Heart left ventricle (tissue), 16 donors: ENCODE measurements at regions not wholly inside any gene's neighbourhood (a gene's known extent, or its start where the extent isn't known, plus 50 kb on each side); places are given as distances from the start of the nearest gene placed in this dataset.

Experiments used
- ATAC-seq, 4 donors: fragments of 200-7000 bp; cut with Tn5 transposase; one replicate each; pipeline ENCODE4 v1.9.1; 2020 to 2022; ENCODE audit warnings: moderate library complexity in 4 of 4, mild to moderate bottlenecking in 3 of 4, moderate number of reproducible peaks in 1 of 4
- DNase-seq, 5 donors: peaks; one replicate each; pipeline ENCODE4 v3.0.0-alpha.2; 2020
- H3K27ac ChIP-seq, 12 donors: fragments of 200-600 bp; sonication (generic) in 4 of 12; one replicate each; pipeline versions ENCODE4 v1.5.0 to v1.8.0; 2016 to 2022; ENCODE audit warnings: mild to moderate bottlenecking in 2 of 12
- H3K27me3 ChIP-seq, 9 donors: fragments of 200-600 bp; sonication (generic) in 2 of 9; one replicate each; pipeline versions ENCODE4 v1.5.1 to v1.8.0; 2016 to 2022; ENCODE audit warnings: mild to moderate bottlenecking in 3 of 9
- H3K36me3 ChIP-seq, 9 donors: fragments of 200-600 bp; sonication (generic) in 2 of 9; one replicate each; pipeline versions ENCODE4 v1.5.0 to v1.8.0; 2018 to 2022; ENCODE audit warnings: mild to moderate bottlenecking in 2 of 9
- H3K4me1 ChIP-seq, 12 donors: fragments of 200-600 bp; sonication (generic) in 4 of 12; one replicate each; pipeline versions ENCODE4 v1.5.0 to v1.8.0; 2016 to 2022; ENCODE audit warnings: mild to moderate bottlenecking in 3 of 12
- H3K4me3 ChIP-seq, 12 donors: fragments of 200-600 bp; sonication (generic) in 4 of 12; one replicate each; pipeline versions ENCODE4 v1.5.0 to v1.8.0; 2017 to 2022; ENCODE audit warnings: mild to moderate bottlenecking in 9 of 12, moderate library complexity in 4 of 12
- H3K9me3 ChIP-seq, 12 donors: fragments of 200-600 bp; sonication (generic) in 4 of 12; one replicate each; pipeline versions ENCODE4 v1.5.0 to v1.8.0; 2016 to 2022; ENCODE audit warnings: mild to moderate bottlenecking in 1 of 12
- CTCF ChIP-seq, 12 donors: fragments of 200-600 bp; sonication (generic) in 4 of 12; IDR thresholded peaks; one replicate each; pipeline versions ENCODE4 v1.5.0 to v1.8.0; 2018 to 2022; ENCODE audit warnings: antibody characterized with exemption in 12 of 12, mild to moderate bottlenecking in 5 of 12
- POLR2A ChIP-seq, 2 donors: fragments of 450-650 bp; IDR thresholded peaks; one replicate each; pipeline ENCODE4 v1.6.1; 2017; ENCODE audit warnings: antibody characterized with exemption in 2 of 2, mild to moderate bottlenecking in 2 of 2, moderate library complexity in 2 of 2
- WGBS, 4 donors: extraction: QIAGEN DNeasy Blood & Tissue Kit in 2 of 4; methylation state at CpG; one replicate each; pipeline versions ENCODE4 v1.1.5 to v1.1.7; 2013 to 2018; 5-methylcytosine and 5-hydroxymethylcytosine counted together
- intact Hi-C, 10 donors: fragments of 100-400 bp; cut with DNase I; formaldehyde crosslinking; loops; one replicate each; pipeline versions ENCODE4 v1.11.1 to v1.14.2; 2022
- donor health status: ischemic (EF 13 %, LVEDD 7.1; RV severe dilation, severe dysfunction).
- donor health status: healthy with polysubstance abuse.
- donor health status: DM: no; HTN: yes; CAD: no.
- donor health status: DM: no; HTN: no; CAD: no.
- donor health status: ischemic (EF 25% LVEDD 6.9; RV normal size, moderate dysfunction).
- donor health status: ischemic (EF 25% LVEDD 5.7; RV mildly dilated, moderate dysfunction).
- donor health status: healthy.
- donor health status: DM: yes; HTN: yes; CAD: no.
- donor health status: ischemic (EF 35%, LVEDD 5.7; RV mildly dilated, moderate dysfunction).
- donor health status: nonischemic (EF 11% LVEDD 7.7; RV severe dilation, severe dysfunction).
- donor health status: DM: yes; HTN: yes; CAD: no.
- donor health status: PGD.
- donor health status: ischemic (EF 29% LVEDD 5.4; RV normal size, mild dysfunction).
- donor health status: nonischemic (EF 23%, LVEDD 6.1; RV moderate dilation, normal function).

DNA sequence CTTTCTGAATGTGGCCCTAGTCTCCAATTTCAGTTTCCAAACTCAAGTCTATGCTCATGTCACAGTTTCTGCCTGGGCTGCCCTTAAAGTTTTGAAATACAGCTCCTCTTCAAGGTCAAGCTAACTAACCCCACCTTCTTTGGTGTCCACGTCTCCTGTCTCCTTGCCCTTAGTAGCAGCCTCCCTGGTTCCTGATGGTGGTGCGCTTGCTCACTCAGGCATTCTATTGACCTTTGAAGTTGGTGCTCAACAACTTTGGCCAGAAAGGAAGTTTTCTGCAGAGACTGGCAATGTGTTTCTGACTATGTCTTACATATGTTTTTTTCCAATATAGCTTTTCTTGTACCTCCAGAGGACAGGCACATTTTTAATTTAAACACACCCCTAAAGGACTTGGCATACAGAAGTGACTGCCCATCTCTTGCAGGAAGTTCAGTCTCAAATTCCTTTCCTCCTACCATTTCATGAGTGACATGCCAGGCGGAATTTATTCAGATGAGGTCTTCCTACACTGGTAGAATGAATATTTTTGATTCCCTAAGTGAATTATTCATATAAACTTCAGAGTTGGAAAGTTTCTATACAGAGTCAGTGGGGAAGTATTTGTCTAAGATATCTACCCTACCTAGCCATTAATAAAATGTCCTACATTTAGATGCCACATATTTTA, 364.3 kb upstream of the USP24 start:
- peaks cover 0 to 12% (median 0%) of the 10 kb centered on the region in 12 donors for H3K4me1 ChIP-seq
- no peak for ATAC-seq

GRCh38 chr1:55578646-55579045, 363.5 kb upstream of the USP24 start:
- ATAC-seq = no peak
- H3K27ac ChIP-seq = no peak overlapping the region
- 82 to 89% (median 88%) methylated on average over 1 of the region's 1 CpG for whole genome bisulfite sequencing, 4 donors
- no peaks in the 10 kb centered on the region for H3K36me3 ChIP-seq
- DNase-seq = no peak
- peaks cover 0 to 12% (median 0%) of the 10 kb centered on the region in 12 donors for H3K4me1 ChIP-seq
- no peaks in the 10 kb centered on the region for H3K9me3 ChIP-seq
- no peak overlapping the region for H3K4me3 ChIP-seq
- TF ChIP-seq CTCF (IDR thresholded peaks at IDR 0.05) (no peak), POLR2A (IDR thresholded peaks at IDR 0.05) (no peak)
- H3K27me3 ChIP-seq = no peaks in the 10 kb centered on the region
- intact Hi-C loops = no loop called here

More for the DNA sequence above, 364.3 kb upstream of the USP24 start:
- DNase-seq = no peak
- WGBS, 4 donors = 90 to 96% (median 92%) methylated on average over 3 of the region's 3 CpGs
- Histone ChIP-seq H3K27ac (no peak overlapping the region), H3K9me3 (no peaks in the 10 kb centered on the region), H3K36me3 (no peaks in the 10 kb centered on the region), H3K4me3 (no peak overlapping the region), H3K27me3 (no peaks in the 10 kb centered on the region)
- TF ChIP-seq CTCF (IDR thresholded peaks at IDR 0.05) (no peak), POLR2A (IDR thresholded peaks at IDR 0.05) (no peak)
- intact Hi-C loops = loop anchor here in 1 of 10 donors (10.0 kb wide), 1 partner anchor 1005 kb away; no protein-coding TSS in a partner anchor

DNA sequence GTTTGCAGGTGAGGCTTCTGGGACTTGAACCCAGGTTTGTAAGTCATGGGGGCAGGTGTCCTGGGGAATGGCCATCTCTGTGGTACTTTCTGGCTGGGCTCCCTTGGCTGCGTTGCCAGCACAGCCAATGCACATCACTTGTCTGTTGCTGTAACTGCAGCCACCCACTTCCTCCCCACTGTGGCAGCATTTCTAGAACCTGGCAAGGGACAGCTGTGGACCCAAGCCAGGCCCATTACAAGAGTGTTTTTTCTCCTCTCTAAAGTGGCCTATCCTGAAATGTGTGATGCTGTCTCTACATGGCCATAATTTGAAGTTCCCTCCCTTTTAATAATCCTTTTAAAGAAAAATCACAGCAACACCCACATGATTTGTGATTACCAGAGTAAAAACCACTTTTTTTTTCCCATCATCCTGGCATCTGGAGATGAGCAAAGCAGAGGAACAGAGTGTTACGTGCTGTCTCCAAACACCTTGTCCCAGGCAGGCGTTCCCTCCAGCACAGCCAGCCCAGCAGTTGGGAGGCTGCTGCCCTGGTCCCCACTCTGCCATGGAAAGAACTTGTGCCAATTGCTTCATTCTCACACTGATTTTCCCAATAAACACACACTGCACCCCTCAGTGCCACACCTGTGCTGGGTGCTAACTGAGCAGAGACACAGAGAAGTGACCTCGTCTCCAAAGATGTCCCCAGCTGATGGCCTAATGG, 360.6 kb upstream of the USP24 start:
- WGBS, 4 donors = 81 to 84% (median 84%) methylated on average over 4 of the region's 4 CpGs
- peak in 2 of 5 donors; percentile 32 to 68 for DNase-seq
- peak in 3 of 4 donors; percentile 47 to 71 (median 69) for ATAC-seq

More for the DNA sequence above, 360.6 kb upstream of the USP24 start:
- TF ChIP-seq POLR2A (IDR thresholded peaks at IDR 0.05) = no peak
- TF ChIP-seq CTCF (IDR thresholded peaks at IDR 0.05) = peak in 2 of 12 donors; percentile 5 to 10
- intact Hi-C loops = no loop called here
- no peaks in the 10 kb centered on the region for H3K27me3 ChIP-seq
- H3K36me3 ChIP-seq = no peaks in the 10 kb centered on the region
- no peak overlapping the region for H3K4me3 ChIP-seq
- H3K4me1 ChIP-seq = peaks cover 0 to 4% (median 0%) of the 10 kb centered on the region in 12 donors
- no peak overlapping the region for H3K27ac ChIP-seq
- no peaks in the 10 kb centered on the region for H3K9me3 ChIP-seq
